IMR-90 (cell line): ENCODE measurements at regions not wholly inside any gene's neighbourhood (a gene's known extent, or its start where the extent isn't known, plus 50 kb on each side); places are given as distances from the start of the nearest gene placed in this dataset.

Experiments
- ATAC-seq: fragments of 200-7000 bp; cut with Tn5 transposase; 2 replicates; pipeline ENCODE4 v1.9.1; 2020; ENCODE audit warnings: low read depth, mild to moderate bottlenecking, moderate library complexity
- BruUV-seq: library from RNA; stranded (reverse); fragments of 400-500 nt; replicated peaks from 2 replicates; lab custom pipeline; 2021; lab: Mats Ljungman, UMichigan
- CTCF ChIA-PET: fragments of 300-600 bp; formaldehyde crosslinking; extraction: SDS; loops from one replicate; lab custom pipeline; 2021; ENCODE audit warnings: antibody characterized with exemption; lab: Yijun Ruan, JAX
- POLR2A ChIA-PET: fragments of 300-600 bp; sonication (Branson Sonifier 250); formaldehyde crosslinking; loops from one replicate; lab custom pipeline; 2022; ENCODE audit warnings: antibody characterized with exemption; ENCODE audit not compliant: unreplicated experiment; lab: Charles Lee
- DNase-seq: peaks from one replicate; pipeline ENCODE4 v3.0.0; 2013
- H2AFZ ChIP-seq: replicated peaks from 2 replicates; pipeline ENCODE3; 2013; ENCODE audit warnings: low read length, mild to moderate bottlenecking; ENCODE audit not compliant: poor library complexity
- H2AK5ac ChIP-seq: 2 replicates; pipeline ENCODE4 v1.6.1; 2013; ENCODE audit warnings: low read depth, low read length, inconsistent platforms
- H2AK9ac ChIP-seq: replicated peaks from 2 replicates; pipeline ENCODE3; 2013; ENCODE audit warnings: mild to moderate bottlenecking, low read depth, low read length, moderate library complexity; ENCODE audit not compliant: poor library complexity
- H2BK120ac ChIP-seq: 2 replicates; pipeline ENCODE4 v1.6.1; 2013; ENCODE audit warnings: low read depth, low read length, inconsistent platforms
- H2BK15ac ChIP-seq: 3 replicates; pipeline ENCODE4 v1.6.1; 2013; ENCODE audit warnings: low read depth, low read length, inconsistent platforms
- H2BK20ac ChIP-seq: 2 replicates; pipeline ENCODE4 v1.6.1; 2013; ENCODE audit warnings: low read depth, mild to moderate bottlenecking, inconsistent platforms, low read length, moderate library complexity
- H2BK5ac ChIP-seq: 2 replicates; pipeline ENCODE4 v1.6.1; 2013; ENCODE audit warnings: mild to moderate bottlenecking, low read depth, low read length, inconsistent platforms; ENCODE audit not compliant: poor library complexity, severe bottlenecking
- H3K14ac ChIP-seq: replicated peaks from 2 replicates; pipeline ENCODE4 v1.6.1; 2013; ENCODE audit warnings: low read depth, low read length, inconsistent platforms
- H3K18ac ChIP-seq: 2 replicates; pipeline ENCODE4 v1.6.1; 2013; ENCODE audit warnings: low read depth, low read length, control low read depth
- H3K23ac ChIP-seq: 2 replicates; pipeline ENCODE4 v1.6.1; 2013; ENCODE audit warnings: low read depth, low read length, inconsistent platforms
- H3K27ac ChIP-seq: 2 replicates; pipeline ENCODE4 v1.5.1; 2013; ENCODE audit warnings: mild to moderate bottlenecking, control low read depth, low read length; ENCODE audit not compliant: insufficient read depth
- H3K27me3 ChIP-seq: 2 replicates; pipeline ENCODE4 v1.6.1; 2013; ENCODE audit warnings: low read length; ENCODE audit not compliant: control insufficient read depth, insufficient read depth
- H3K36me3 ChIP-seq: 2 replicates; pipeline ENCODE4 v1.6.1; 2013; ENCODE audit warnings: low read length, mixed read lengths; ENCODE audit not compliant: control insufficient read depth, insufficient read depth
- H3K4ac ChIP-seq: 2 replicates; pipeline ENCODE4 v1.6.1; 2013; ENCODE audit warnings: low read depth, low read length, inconsistent platforms
- H3K4me1 ChIP-seq: 2 replicates; pipeline ENCODE4 v1.6.1; 2013; ENCODE audit warnings: low read length, mixed read lengths; ENCODE audit not compliant: control insufficient read depth, insufficient read depth
- H3K4me2 ChIP-seq: 2 replicates; pipeline ENCODE4 v1.6.1; 2013; ENCODE audit warnings: low read depth, mild to moderate bottlenecking, control low read depth, low read length, moderate library complexity
- H3K4me3 ChIP-seq: 2 replicates; pipeline ENCODE4 v1.5.1; 2013; ENCODE audit warnings: low read depth, mild to moderate bottlenecking, control low read depth, low read length, moderate library complexity; ENCODE audit not compliant: insufficient read depth
- H3K56ac ChIP-seq: 2 replicates; pipeline ENCODE4 v1.6.1; 2013; ENCODE audit warnings: low read length, inconsistent platforms; ENCODE audit not compliant: insufficient read depth; ENCODE audit errors: extremely low read depth
- H3K79me1 ChIP-seq, 2 experiments: 2 replicates each; pipeline ENCODE4 v1.6.1; 2013; ENCODE audit warnings: low read length in 2 of 2, inconsistent platforms in 1 of 2, low read depth in 1 of 2
- H3K9ac ChIP-seq: 2 replicates; pipeline ENCODE4 v1.6.1; 2013; ENCODE audit warnings: low read depth, low read length, control low read depth
- H3K9me1 ChIP-seq: 2 replicates; pipeline ENCODE4 v1.6.1; 2013; ENCODE audit warnings: low read length, inconsistent platforms; ENCODE audit not compliant: insufficient read depth
- H3K9me3 ChIP-seq: 2 replicates; pipeline ENCODE4 v1.6.1; 2013; ENCODE audit warnings: low read length; ENCODE audit not compliant: control insufficient read depth, insufficient read depth
- H4K20me1 ChIP-seq: 2 replicates; pipeline ENCODE4 v1.6.1; 2013; ENCODE audit warnings: low read length, inconsistent platforms; ENCODE audit not compliant: insufficient read depth
- H4K5ac ChIP-seq: 2 replicates; pipeline ENCODE4 v1.6.1; 2013; ENCODE audit warnings: mild to moderate bottlenecking, low read depth, low read length, control low read depth
- H4K8ac ChIP-seq, 2 experiments: 2 replicates each; pipeline ENCODE4 v1.6.1; 2013; ENCODE audit warnings: low read depth in 2 of 2, low read length in 2 of 2, control low read depth in 1 of 2, inconsistent platforms in 1 of 2
- H4K91ac ChIP-seq: 2 replicates; pipeline ENCODE4 v1.6.1; 2013; ENCODE audit warnings: low read depth, low read length, inconsistent platforms; ENCODE audit not compliant: insufficient read depth
- BHLHE40 ChIP-seq: fragments of 150-350 bp; IDR thresholded peaks from 2 replicates; pipeline ENCODE4 v1.6.1; 2016; ENCODE audit warnings: mild to moderate bottlenecking, low read depth, low read length
- CEBPB ChIP-seq: IDR thresholded peaks from 2 replicates; pipeline ENCODE4 v1.6.1; 2012; ENCODE audit warnings: low read depth, low read length, improper control_type of control experiment
- CHD1 ChIP-seq: IDR thresholded peaks from 2 replicates; pipeline ENCODE4 v1.6.1; 2012; ENCODE audit warnings: low read depth, low read length, improper control_type of control experiment
- ELK1 ChIP-seq: fragments of 150-350 bp; IDR thresholded peaks from 2 replicates; pipeline ENCODE4 v1.6.1; 2016; ENCODE audit warnings: low read depth, mild to moderate bottlenecking, low read length, moderate library complexity, borderline replicate concordance
- FOS ChIP-seq: fragments of 150-350 bp; IDR thresholded peaks from 2 replicates; pipeline ENCODE4 v1.6.1; 2016; ENCODE audit warnings: low read depth, low read length
- MAFK ChIP-seq: IDR thresholded peaks from 2 replicates; pipeline ENCODE4 v1.6.1; 2012; ENCODE audit warnings: low read depth, low read length, improper control_type of control experiment
- MAZ ChIP-seq: IDR thresholded peaks from 2 replicates; pipeline ENCODE4 v1.6.1; 2012; ENCODE audit warnings: low read depth, mild to moderate bottlenecking, low read length, improper control_type of control experiment, moderate library complexity, borderline replicate concordance
- MXI1 ChIP-seq: IDR thresholded peaks from 2 replicates; pipeline ENCODE4 v1.6.1; 2012; ENCODE audit warnings: low read depth, mild to moderate bottlenecking, low read length, moderate library complexity, borderline replicate concordance
- NFE2L2 ChIP-seq: fragments of 150-350 bp; IDR thresholded peaks from 2 replicates; pipeline ENCODE4 v1.6.1; 2016; ENCODE audit warnings: low read depth, mild to moderate bottlenecking, low read length
- POLR2A ChIP-seq: IDR thresholded peaks from 2 replicates; pipeline ENCODE4 v1.6.1; 2012; ENCODE audit warnings: mild to moderate bottlenecking, low read depth, low read length
- RAD21 ChIP-seq: IDR thresholded peaks from 2 replicates; pipeline ENCODE4 v1.6.1; 2012; ENCODE audit warnings: low read length, improper control_type of control experiment
- RCOR1 ChIP-seq: IDR thresholded peaks from 2 replicates; pipeline ENCODE4 v1.6.1; 2012; ENCODE audit warnings: mild to moderate bottlenecking, low read length, improper control_type of control experiment; ENCODE audit not compliant: insufficient replicate concordance
- RFX5 ChIP-seq: IDR thresholded peaks from 2 replicates; pipeline ENCODE4 v1.8.0; 2012; ENCODE audit warnings: low read depth, mild to moderate bottlenecking, low read length, moderate library complexity
- SMC3 ChIP-seq: fragments of 150-350 bp; IDR thresholded peaks from 2 replicates; pipeline ENCODE4 v1.6.1; 2016; ENCODE audit warnings: low read depth, mild to moderate bottlenecking, antibody characterized with exemption, low read length, moderate library complexity
- WGBS, 2 experiments: methylation state at CpG; one replicate each; pipeline versions ENCODE4 v1.1.5 to v1.1.7; 2013; ENCODE audit warnings: missing lambda C conversion rate in 2 of 2; ENCODE audit not compliant: insufficient read length in 1 of 2; ENCODE audit errors: extremely low coverage in 2 of 2; 5-methylcytosine and 5-hydroxymethylcytosine counted together
- dilution Hi-C: fragments of 300-500 bp; cut with HindIII; formaldehyde crosslinking; loops from one replicate; pipeline ENCODE4 v1.14.3; 2018; ENCODE audit warnings: low sequenced_read_pairs; ENCODE audit not compliant: unreplicated experiment
- in situ Hi-C: fragments of 300-500 bp; cut with MboI; formaldehyde crosslinking; loops from 3 replicates; pipeline ENCODE4 v1.14.3; 2019; ENCODE audit warnings: low sequenced_read_pairs, inconsistent platforms, mixed read lengths
- intact Hi-C: fragments of 100-400 bp; cut with micrococcal nuclease; formaldehyde crosslinking; loops from 2 replicates; pipeline ENCODE4 v1.10.0; 2022
- TF ChIP-seq, protein P1 (sequence below): conservative IDR thresholded peaks from 2 replicates; pipeline ENCODE4 v1.5.1; 2012; ENCODE audit warnings: mild to moderate bottlenecking, low read depth, low read length, improper control_type of control experiment
- TF ChIP-seq, protein P2 (sequence below): fragments of 150-350 bp; IDR thresholded peaks from 2 replicates; pipeline ENCODE4 v1.6.1; 2017; ENCODE audit warnings: mild to moderate bottlenecking, antibody characterized with exemption, low read length, low read depth

- TF ChIP-seq, protein P1, sequence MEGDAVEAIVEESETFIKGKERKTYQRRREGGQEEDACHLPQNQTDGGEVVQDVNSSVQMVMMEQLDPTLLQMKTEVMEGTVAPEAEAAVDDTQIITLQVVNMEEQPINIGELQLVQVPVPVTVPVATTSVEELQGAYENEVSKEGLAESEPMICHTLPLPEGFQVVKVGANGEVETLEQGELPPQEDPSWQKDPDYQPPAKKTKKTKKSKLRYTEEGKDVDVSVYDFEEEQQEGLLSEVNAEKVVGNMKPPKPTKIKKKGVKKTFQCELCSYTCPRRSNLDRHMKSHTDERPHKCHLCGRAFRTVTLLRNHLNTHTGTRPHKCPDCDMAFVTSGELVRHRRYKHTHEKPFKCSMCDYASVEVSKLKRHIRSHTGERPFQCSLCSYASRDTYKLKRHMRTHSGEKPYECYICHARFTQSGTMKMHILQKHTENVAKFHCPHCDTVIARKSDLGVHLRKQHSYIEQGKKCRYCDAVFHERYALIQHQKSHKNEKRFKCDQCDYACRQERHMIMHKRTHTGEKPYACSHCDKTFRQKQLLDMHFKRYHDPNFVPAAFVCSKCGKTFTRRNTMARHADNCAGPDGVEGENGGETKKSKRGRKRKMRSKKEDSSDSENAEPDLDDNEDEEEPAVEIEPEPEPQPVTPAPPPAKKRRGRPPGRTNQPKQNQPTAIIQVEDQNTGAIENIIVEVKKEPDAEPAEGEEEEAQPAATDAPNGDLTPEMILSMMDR: no peak
- TF ChIP-seq MXI1: no peak
- TF ChIP-seq FOS: no peak
- TF ChIP-seq NFE2L2: no peak
- TF ChIP-seq, protein P2, sequence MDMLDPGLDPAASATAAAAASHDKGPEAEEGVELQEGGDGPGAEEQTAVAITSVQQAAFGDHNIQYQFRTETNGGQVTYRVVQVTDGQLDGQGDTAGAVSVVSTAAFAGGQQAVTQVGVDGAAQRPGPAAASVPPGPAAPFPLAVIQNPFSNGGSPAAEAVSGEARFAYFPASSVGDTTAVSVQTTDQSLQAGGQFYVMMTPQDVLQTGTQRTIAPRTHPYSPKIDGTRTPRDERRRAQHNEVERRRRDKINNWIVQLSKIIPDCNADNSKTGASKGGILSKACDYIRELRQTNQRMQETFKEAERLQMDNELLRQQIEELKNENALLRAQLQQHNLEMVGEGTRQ: no peak
- TF ChIP-seq RAD21: no peak
- TF ChIP-seq RCOR1: no peak
- TF ChIP-seq CHD1: no peak
- no peak for TF ChIP-seq CEBPB
- no peak for TF ChIP-seq MAFK
- TF ChIP-seq BHLHE40: no peak
- no peak for TF ChIP-seq ELK1
- TF ChIP-seq MAZ: no peak
- TF ChIP-seq SMC3: no peak
- no peak for TF ChIP-seq RFX5
- no peak for TF ChIP-seq POLR2A
- H2AK9ac ChIP-seq: no peak overlapping the region
- H3K79me1 ChIP-seq: no peaks in the 10 kb centered on the region
- no peak overlapping the region for H3K9ac ChIP-seq
- no peak overlapping the region for H2BK120ac ChIP-seq
- peaks cover 16% of the 10 kb centered on the region for H3K27me3 ChIP-seq
- no peak overlapping the region for H2BK20ac ChIP-seq
- H2BK15ac ChIP-seq: no peak overlapping the region
- no peaks in the 10 kb centered on the region for H3K9me3 ChIP-seq
- H3K27ac ChIP-seq: no peak overlapping the region
- H3K4me3 ChIP-seq: no peak overlapping the region
- no peak overlapping the region for H4K91ac ChIP-seq
- peaks cover 3% of the 10 kb centered on the region; the same call in 1 of the 2 replicates for H3K4me1 ChIP-seq
- ChIA-PET POLR2A (interaction anchor here (0.6 kb wide), 1 partner anchor 501 kb away, joined by 3 read pairs; no protein-coding TSS in a partner anchor), CTCF (no interaction called here)
- H3K14ac ChIP-seq: no peak overlapping the region
- H2AFZ ChIP-seq: no peak overlapping the region
- H3K56ac ChIP-seq: no peak overlapping the region
- no peak overlapping the region for H3K4ac ChIP-seq
- H3K4me2 ChIP-seq: no peak overlapping the region
- no peak overlapping the region for H3K23ac ChIP-seq
- no peak overlapping the region for H4K5ac ChIP-seq
- H4K8ac ChIP-seq: no peak overlapping the region
- no peaks in the 10 kb centered on the region for H3K9me1 ChIP-seq
- 20% methylated on average over 1 of the region's 2 CpGs; no CpG with 5 or more reads in 1 of the 2 experiments for WGBS, 2 experiments
- dilution Hi-C loops (no loop called here), in situ Hi-C loops (loop anchor here (25.0 kb wide), 1 partner anchor 1657 kb away; no protein-coding TSS in a partner anchor), intact Hi-C loops (no loop called here)
- no peaks in the 10 kb centered on the region for H4K20me1 ChIP-seq
- no peak overlapping the region for H2BK5ac ChIP-seq
- H3K36me3 ChIP-seq: no peaks in the 10 kb centered on the region
- H2AK5ac ChIP-seq: no peak overlapping the region
- no peak overlapping the region for H3K18ac ChIP-seq
- ATAC-seq: no peak
- no TSS peak for BruUV-seq
- DNase-seq: no peak
These were observed 289.7 kb upstream of the PARD3B start for GRCh38 chr2:204255526-204255925.
